ENCODE measurements at regions not wholly inside any gene's neighbourhood (a gene's known extent, or its start where the extent isn't known, plus 50 kb on each side); places are given as distances from the start of the nearest gene placed in this dataset.

DNA sequence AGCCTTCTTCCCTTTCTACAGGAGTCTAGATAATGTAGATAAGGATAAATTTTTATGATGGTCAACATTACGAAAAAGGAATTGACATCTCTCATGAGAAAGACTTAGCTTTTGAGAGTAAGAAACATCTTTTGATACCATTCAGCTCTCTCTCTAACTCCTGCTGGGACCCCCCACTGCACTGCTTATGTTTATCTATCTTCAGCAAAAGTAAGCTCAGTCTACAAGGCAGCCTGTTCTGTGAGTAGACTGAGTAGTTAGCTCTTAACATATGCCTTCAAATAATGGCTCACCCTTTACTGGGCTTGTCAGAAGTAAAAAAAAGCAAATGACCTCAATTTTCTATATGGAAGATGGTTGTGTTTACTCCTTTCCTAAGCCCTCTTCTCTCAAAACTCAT, 372.2 kb upstream of the CDH11 start:
- no peak for DNase-seq (ENCODE audit: low read depth)

DNA sequence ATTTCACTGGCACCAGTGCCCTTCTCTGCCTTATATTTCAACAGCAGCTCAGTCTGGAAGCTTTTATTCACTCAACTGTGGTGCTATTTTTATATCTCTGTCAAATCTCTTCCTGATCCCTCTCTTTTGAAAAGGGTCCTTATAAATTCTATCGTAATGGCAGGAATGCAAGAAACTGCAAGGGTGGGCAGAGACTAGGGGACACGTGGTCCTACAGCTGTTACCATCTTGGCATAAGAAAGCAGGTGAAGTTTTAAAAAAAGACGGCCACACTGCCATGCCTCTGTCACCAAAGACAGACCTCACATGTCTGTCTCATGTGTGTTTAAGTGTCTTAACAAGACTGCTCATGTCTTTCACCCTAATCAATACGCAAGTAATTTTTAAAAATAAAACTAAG, 368.4 kb upstream of the CDH11 start:
- H3K4me3 ChIP-seq (ENCODE audit: low read depth, low read length), result no peak overlapping the region
- TF ChIP-seq, protein P1, sequence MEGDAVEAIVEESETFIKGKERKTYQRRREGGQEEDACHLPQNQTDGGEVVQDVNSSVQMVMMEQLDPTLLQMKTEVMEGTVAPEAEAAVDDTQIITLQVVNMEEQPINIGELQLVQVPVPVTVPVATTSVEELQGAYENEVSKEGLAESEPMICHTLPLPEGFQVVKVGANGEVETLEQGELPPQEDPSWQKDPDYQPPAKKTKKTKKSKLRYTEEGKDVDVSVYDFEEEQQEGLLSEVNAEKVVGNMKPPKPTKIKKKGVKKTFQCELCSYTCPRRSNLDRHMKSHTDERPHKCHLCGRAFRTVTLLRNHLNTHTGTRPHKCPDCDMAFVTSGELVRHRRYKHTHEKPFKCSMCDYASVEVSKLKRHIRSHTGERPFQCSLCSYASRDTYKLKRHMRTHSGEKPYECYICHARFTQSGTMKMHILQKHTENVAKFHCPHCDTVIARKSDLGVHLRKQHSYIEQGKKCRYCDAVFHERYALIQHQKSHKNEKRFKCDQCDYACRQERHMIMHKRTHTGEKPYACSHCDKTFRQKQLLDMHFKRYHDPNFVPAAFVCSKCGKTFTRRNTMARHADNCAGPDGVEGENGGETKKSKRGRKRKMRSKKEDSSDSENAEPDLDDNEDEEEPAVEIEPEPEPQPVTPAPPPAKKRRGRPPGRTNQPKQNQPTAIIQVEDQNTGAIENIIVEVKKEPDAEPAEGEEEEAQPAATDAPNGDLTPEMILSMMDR (conservative IDR thresholded peaks at IDR 0.05; ENCODE audit: low read depth, low read length), result no peak
- no peak for DNase-seq (ENCODE audit: low read depth)

More for the DNA sequence above, 372.2 kb upstream of the CDH11 start:
- H3K4me3 ChIP-seq (ENCODE audit: low read depth, low read length), result no peak overlapping the region
- TF ChIP-seq, protein P1 (conservative IDR thresholded peaks at IDR 0.05; ENCODE audit: low read depth, low read length), result no peak

DNA sequence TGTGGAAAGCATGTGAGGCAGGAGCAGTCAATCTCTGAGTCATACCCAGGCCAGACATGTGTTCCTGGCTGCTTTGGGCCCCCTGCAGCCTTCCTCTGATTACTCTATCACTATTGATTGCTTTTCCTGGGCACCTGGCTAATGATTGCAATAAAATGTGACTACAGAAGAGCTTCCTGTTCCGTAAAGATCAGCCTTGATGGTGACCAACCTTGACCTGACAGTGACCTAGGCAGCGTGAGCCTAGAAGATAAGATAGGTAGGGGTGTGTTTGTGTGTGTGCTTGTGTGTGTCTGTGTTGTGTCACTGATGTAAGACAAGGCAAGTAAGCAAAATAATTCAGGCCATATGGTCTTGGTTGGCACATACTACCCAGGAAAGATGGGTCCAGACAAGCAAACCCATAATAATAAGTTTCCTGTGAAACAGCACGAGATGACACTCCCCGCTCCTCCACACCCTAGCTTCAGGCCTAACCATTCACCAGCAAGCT, 367.7 kb upstream of the CDH11 start:
- TF ChIP-seq, protein P1 (conservative IDR thresholded peaks at IDR 0.05; ENCODE audit: low read depth, low read length), result no peak
- DNase-seq (ENCODE audit: low read depth), result no peak
- H3K4me3 ChIP-seq (ENCODE audit: low read depth, low read length), result no peak overlapping the region

DNA sequence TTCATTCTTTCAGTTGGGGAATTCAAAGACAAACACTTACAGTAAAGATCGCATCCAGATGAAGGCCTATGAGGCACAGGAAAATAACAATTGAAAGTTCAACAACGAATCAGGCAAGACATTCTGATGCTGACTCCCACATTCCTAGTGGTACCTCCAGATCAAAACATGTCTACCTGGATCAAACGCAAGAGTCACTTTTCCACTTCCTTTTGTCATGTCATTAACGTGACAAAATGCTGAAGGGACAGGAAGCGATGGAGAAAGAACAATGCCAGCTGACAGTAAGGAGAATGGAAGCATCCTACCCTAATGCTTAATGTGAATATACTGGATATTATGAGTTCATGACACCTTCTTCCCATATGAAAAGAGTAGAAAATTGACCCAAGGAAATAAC, 365.4 kb upstream of the CDH11 start:
- TF ChIP-seq, protein P1 (conservative IDR thresholded peaks at IDR 0.05; ENCODE audit: low read depth, low read length), result no peak
- no peak for DNase-seq (ENCODE audit: low read depth)
- no peak overlapping the region for H3K4me3 ChIP-seq (ENCODE audit: low read depth, low read length)

DNA sequence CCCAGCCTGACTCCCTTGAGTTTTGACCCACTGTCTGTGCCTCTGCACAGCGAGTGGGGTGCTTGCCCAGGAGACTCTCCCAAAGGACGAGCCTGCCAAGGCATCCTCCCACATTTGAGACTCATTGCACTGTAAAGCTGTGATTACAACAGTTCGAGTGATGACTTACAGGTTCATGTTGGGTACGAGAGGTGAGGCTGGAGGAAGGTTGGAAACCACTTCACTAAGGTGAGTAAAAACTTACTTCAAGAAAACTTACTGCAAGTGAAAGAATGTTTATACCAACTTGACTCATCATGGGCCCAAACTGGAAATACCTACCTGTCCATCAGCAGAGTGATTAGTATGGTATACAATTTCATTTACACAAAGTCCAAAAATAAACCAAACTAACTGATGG, 360.1 kb upstream of the CDH11 start:
- H3K4me3 ChIP-seq (ENCODE audit: low read depth, low read length), result no peak overlapping the region
- TF ChIP-seq, protein P1 (conservative IDR thresholded peaks at IDR 0.05; ENCODE audit: low read depth, low read length), result no peak
- DNase-seq (ENCODE audit: low read depth), result no peak

DNA sequence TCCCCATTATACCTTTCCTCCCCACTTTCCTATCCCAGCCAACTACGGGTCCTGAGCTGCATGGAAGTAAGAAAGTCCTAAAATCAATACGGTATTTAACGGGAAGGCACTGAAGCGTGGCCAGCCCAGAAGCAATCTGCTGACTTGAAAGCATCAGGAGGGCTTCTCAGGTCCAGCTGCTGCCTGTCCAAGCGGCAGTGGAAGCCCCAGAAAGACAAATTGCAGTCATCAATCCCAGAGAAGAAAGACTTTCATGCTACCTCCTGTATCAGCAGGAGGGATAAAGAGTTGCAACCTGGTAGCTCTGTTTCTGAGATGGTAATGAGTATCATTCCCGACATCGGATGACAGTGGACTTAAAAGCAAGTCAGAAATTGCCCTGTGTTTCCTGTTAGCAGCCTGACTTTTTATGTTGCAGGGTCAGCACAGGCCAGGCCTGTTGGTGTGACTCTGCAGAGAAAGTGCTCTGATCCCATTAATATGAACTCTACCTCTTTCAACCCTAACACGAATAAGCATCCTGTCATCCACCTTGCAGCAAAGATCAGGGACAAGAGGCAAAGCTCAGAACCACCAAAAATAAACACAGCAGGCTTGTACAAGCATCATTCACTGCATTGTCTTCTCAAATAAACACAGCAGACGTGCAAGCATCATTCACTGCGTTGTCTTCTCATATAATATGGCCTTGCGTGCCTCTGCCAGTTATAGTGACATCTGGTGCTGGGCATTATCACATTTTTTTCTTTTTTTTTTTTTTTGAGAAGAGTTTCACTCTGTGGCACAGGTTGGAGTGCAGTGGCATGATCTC, 358.6 kb upstream of the CDH11 start:
- TF ChIP-seq, protein P1 (conservative IDR thresholded peaks at IDR 0.05; ENCODE audit: low read depth, low read length), result no peak
- H3K4me3 ChIP-seq (ENCODE audit: low read depth, low read length), result no peak overlapping the region
- DNase-seq (ENCODE audit: low read depth), result no peak
